Cardiac muscle cell (in vitro differentiated cells and primary cell): ENCODE measurements at regions not wholly inside any gene's neighbourhood (a gene's known extent, or its start where the extent isn't known, plus 50 kb on each side); places are given as distances from the start of the nearest gene placed in this dataset.

ENCODE experiments used
- DNase-seq, 2 donors: peaks; one replicate each; pipeline versions ENCODE4 v3.0.0 to v3.0.0-alpha.2; 2010 to 2017; ENCODE audit warnings: low read depth in 1 of 2, low spot score in 1 of 2
- H3K27ac ChIP-seq: fragments of 200-600 bp; sonication (generic); 2 replicates; pipeline ENCODE4 v1.5.1; 2016
- H3K27me3 ChIP-seq: fragments of 200-600 bp; sonication (generic); 2 replicates; pipeline ENCODE4 v1.6.0; 2016; ENCODE audit warnings: control low read depth
- H3K36me3 ChIP-seq: fragments of 200-600 bp; sonication (generic); 2 replicates; pipeline ENCODE4 v1.5.1; 2016; ENCODE audit warnings: control low read depth
- H3K4me1 ChIP-seq: fragments of 200-600 bp; sonication (generic); 2 replicates; pipeline ENCODE4 v1.8.1; 2017; ENCODE audit warnings: low read depth, mild to moderate bottlenecking, mixed run types
- H3K4me3 ChIP-seq: fragments of 200-600 bp; sonication (generic); 2 replicates; pipeline ENCODE4 v1.5.1; 2016; ENCODE audit warnings: mild to moderate bottlenecking
- H3K9me3 ChIP-seq: fragments of 200-600 bp; sonication (generic); 2 replicates; pipeline ENCODE4 v1.5.1; 2017; ENCODE audit warnings: low read depth, mild to moderate bottlenecking, control low read depth
- TF ChIP-seq, protein P1 (sequence below): IDR thresholded peaks from 2 replicates; pipeline ENCODE4 v1.5.1; 2012; ENCODE audit warnings: low read depth, mild to moderate bottlenecking, low read length

GRCh38 chr10:65751218-65751617, 1174.6 kb upstream of the LRRTM3 start:
- Histone ChIP-seq H3K36me3 (no peaks in the 10 kb centered on the region), H3K9me3 (no peaks in the 10 kb centered on the region), H3K27me3 (no peaks in the 10 kb centered on the region), H3K27ac (no peak overlapping the region), H3K4me3 (no peak overlapping the region), H3K4me1 (no peaks in the 10 kb centered on the region)
- TF ChIP-seq, protein P1, sequence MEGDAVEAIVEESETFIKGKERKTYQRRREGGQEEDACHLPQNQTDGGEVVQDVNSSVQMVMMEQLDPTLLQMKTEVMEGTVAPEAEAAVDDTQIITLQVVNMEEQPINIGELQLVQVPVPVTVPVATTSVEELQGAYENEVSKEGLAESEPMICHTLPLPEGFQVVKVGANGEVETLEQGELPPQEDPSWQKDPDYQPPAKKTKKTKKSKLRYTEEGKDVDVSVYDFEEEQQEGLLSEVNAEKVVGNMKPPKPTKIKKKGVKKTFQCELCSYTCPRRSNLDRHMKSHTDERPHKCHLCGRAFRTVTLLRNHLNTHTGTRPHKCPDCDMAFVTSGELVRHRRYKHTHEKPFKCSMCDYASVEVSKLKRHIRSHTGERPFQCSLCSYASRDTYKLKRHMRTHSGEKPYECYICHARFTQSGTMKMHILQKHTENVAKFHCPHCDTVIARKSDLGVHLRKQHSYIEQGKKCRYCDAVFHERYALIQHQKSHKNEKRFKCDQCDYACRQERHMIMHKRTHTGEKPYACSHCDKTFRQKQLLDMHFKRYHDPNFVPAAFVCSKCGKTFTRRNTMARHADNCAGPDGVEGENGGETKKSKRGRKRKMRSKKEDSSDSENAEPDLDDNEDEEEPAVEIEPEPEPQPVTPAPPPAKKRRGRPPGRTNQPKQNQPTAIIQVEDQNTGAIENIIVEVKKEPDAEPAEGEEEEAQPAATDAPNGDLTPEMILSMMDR = no peak
- DNase-seq = no peak

DNA sequence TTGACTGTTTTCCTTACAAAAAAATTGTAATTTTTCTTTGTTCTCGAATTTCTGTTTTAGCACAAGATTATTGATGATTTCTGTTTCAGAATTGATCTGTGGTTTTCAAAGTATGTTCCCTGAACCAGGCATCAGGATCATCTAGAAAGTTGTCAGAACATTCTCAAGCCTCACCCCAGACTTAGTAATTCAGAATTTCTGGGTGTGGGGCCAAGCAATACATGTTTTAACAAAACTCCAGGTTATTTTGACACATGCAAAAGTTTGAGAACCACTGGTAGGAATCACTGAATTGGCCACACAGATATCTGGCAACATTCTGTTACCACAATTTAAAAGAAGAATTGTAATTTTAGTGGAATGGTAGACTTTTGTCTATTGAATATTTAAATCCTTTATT, 1173.9 kb upstream of the LRRTM3 start:
- Histone ChIP-seq H3K27ac (no peak overlapping the region), H3K4me3 (no peak overlapping the region), H3K4me1 (no peaks in the 10 kb centered on the region), H3K27me3 (no peaks in the 10 kb centered on the region), H3K36me3 (no peaks in the 10 kb centered on the region), H3K9me3 (no peaks in the 10 kb centered on the region)
- DNase-seq = no peak
- TF ChIP-seq, protein P1 = no peak

DNA sequence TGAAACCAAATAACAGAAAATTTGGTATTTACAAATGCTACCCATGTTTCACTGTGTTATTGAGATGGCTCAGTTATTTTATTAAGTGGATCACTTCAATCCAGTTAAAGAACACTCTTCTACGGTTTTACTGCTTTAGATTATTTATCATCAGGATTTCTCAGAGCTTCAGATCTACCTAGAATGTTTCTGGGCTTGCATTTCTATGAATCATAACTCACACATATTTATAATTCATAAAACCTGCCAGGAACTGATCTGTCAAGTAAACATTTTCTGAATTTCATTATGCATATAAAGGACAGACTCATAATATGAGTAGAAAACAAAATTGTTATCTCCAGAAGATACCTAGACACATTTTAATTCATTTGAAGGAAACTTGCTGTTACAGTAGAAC, 1172.3 kb upstream of the LRRTM3 start:
- Histone ChIP-seq H3K4me1 (no peaks in the 10 kb centered on the region), H3K4me3 (no peak overlapping the region), H3K27me3 (no peaks in the 10 kb centered on the region), H3K9me3 (no peaks in the 10 kb centered on the region), H3K36me3 (no peaks in the 10 kb centered on the region), H3K27ac (no peak overlapping the region)
- TF ChIP-seq, protein P1 = no peak
- DNase-seq = no peak

- Histone ChIP-seq H3K4me3 (no peak overlapping the region), H3K27ac (no peak overlapping the region), H3K36me3 (no peaks in the 10 kb centered on the region), H3K9me3 (no peaks in the 10 kb centered on the region), H3K4me1 (no peaks in the 10 kb centered on the region), H3K27me3 (no peaks in the 10 kb centered on the region)
- TF ChIP-seq, protein P1 = no peak
- no peak for DNase-seq
These were observed 1171.7 kb upstream of the LRRTM3 start for GRCh38 chr10:65754112-65754511.

DNA sequence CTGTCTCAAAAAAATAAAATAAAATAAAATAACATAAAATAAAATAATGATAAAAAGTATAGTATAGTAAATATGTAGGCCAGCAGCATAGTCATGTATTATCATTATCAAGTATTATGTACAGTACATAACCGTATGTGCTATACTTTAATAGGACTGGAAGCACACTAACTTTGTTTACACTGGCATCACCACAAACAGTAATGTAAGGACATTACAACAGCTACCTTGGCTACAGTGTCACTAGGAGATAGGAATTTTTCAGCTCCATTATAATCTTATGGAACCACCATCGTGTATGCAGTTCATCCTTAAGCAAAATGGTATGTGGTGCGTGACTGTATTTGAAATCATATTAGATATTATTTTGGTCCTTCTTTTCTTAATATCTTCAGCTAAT, 1163.5 kb upstream of the LRRTM3 start:
- H3K4me1 ChIP-seq = no peaks in the 10 kb centered on the region
- TF ChIP-seq, protein P1 = no peak
- DNase-seq = no peak
- no peak overlapping the region for H3K4me3 ChIP-seq
- no peak overlapping the region for H3K27ac ChIP-seq
- H3K36me3 ChIP-seq = no peaks in the 10 kb centered on the region
- no peaks in the 10 kb centered on the region for H3K9me3 ChIP-seq
- no peaks in the 10 kb centered on the region for H3K27me3 ChIP-seq

DNA sequence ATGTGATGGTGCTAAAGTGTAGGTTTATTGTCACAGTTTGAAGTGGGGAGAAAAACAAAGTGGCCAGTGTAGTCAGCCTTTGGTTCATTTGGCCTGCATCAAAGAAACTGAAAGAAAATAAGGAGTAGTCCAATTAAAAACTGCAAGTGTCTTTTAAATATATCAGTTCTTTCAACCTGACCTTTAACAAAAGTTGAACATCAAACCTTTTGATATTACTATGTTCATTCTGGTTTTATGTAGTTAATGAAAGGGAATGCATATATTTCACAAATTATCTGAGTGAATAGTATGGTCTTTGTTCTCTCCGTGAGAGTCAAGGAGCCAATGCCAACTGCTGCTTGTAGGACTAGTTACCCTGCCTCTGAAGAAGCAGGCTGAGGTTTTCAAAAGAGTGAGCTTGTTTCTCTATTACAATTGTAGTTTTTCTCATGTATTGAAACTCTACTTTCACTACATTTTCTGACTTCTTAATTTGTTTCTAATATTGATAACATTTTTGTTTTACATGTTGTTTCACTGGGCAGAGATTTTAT, 1160.8 kb upstream of the LRRTM3 start:
- TF ChIP-seq, protein P1 = no peak
- H3K4me1 ChIP-seq = no peaks in the 10 kb centered on the region
- H3K27ac ChIP-seq = no peak overlapping the region

More for the DNA sequence above, 1160.8 kb upstream of the LRRTM3 start:
- no peak overlapping the region for H3K4me3 ChIP-seq
- H3K9me3 ChIP-seq = no peaks in the 10 kb centered on the region
- no peaks in the 10 kb centered on the region for H3K36me3 ChIP-seq
- DNase-seq = no peak
- no peaks in the 10 kb centered on the region for H3K27me3 ChIP-seq
